PC-9 (cell line): ENCODE measurements at regions not wholly inside any gene's neighbourhood (a gene's known extent, or its start where the extent isn't known, plus 50 kb on each side); places are given as distances from the start of the nearest gene placed in this dataset.

Experiments
- BruUV-seq: library from RNA; stranded (reverse); fragments of 400-500 nt; replicated peaks from 2 replicates; lab custom pipeline; 2021; lab: Mats Ljungman, UMichigan
- CTCF ChIA-PET: fragments of 300-600 bp; sonication (Branson Sonifier 250); formaldehyde crosslinking; loops from one replicate; lab custom pipeline; 2022; ENCODE audit warnings: antibody characterized with exemption; lab: Charles Lee
- POLR2A ChIA-PET: fragments of 300-600 bp; sonication (Branson Sonifier 250); formaldehyde crosslinking; loops from one replicate; lab custom pipeline; 2022; ENCODE audit warnings: antibody characterized with exemption; ENCODE audit not compliant: unreplicated experiment; lab: Charles Lee
- DNase-seq, 2 experiments: peaks; one replicate each; pipeline versions ENCODE4 v3.0.0 to v3.0.0-alpha.2; 2015 to 2022; ENCODE audit warnings: mixed read lengths in 1 of 2
- H2AFZ ChIP-seq: fragments of 200-600 bp; sonication (generic); 2 replicates; pipeline ENCODE4 v1.8.1; 2017; ENCODE audit warnings: antibody characterized with exemption
- H3F3A ChIP-seq: fragments of 200-600 bp; sonication (generic); 2 replicates; pipeline ENCODE4 v1.8.1; 2017; ENCODE audit warnings: antibody characterized with exemption, mild to moderate bottlenecking, low read depth; ENCODE audit not compliant: insufficient read depth
- H3K27ac ChIP-seq: fragments of 200-600 bp; sonication (generic); 2 replicates; pipeline ENCODE4 v1.6.1; 2016; ENCODE audit warnings: mixed run types
- H3K27me3 ChIP-seq: fragments of 200-600 bp; sonication (generic); 2 replicates; pipeline ENCODE4 v1.6.1; 2016; ENCODE audit warnings: low read depth, mixed run types; ENCODE audit not compliant: insufficient read depth
- H3K36me3 ChIP-seq: fragments of 200-600 bp; sonication (generic); 2 replicates; pipeline ENCODE4 v1.6.1; 2016; ENCODE audit warnings: low read depth, mixed run types
- H3K4me1 ChIP-seq: fragments of 200-600 bp; sonication (generic); replicated peaks from 2 replicates; pipeline ENCODE4 v1.6.1; 2016; ENCODE audit warnings: mixed run types; ENCODE audit not compliant: insufficient read depth
- H3K4me2 ChIP-seq: fragments of 200-600 bp; sonication (generic); 2 replicates; pipeline ENCODE4 v1.6.1; 2017; ENCODE audit warnings: mixed run types
- H3K4me3 ChIP-seq: fragments of 200-600 bp; sonication (generic); 2 replicates; pipeline ENCODE4 v1.6.1; 2016; ENCODE audit warnings: mixed run types
- H3K79me2 ChIP-seq: fragments of 200-600 bp; sonication (generic); 2 replicates; pipeline ENCODE4 v1.6.1; 2017; ENCODE audit warnings: low read depth, mixed run types
- H3K9me2 ChIP-seq: fragments of 200-600 bp; sonication (generic); 2 replicates; pipeline ENCODE4 v1.8.1; 2017; ENCODE audit warnings: mild to moderate bottlenecking; ENCODE audit not compliant: insufficient read depth
- H3K9me3 ChIP-seq: fragments of 200-600 bp; sonication (generic); 2 replicates; pipeline ENCODE4 v1.8.1; 2016; ENCODE audit warnings: low read depth; ENCODE audit not compliant: insufficient read depth
- H4K20me1 ChIP-seq: fragments of 200-600 bp; sonication (generic); 2 replicates; pipeline ENCODE4 v1.8.1; 2017; ENCODE audit not compliant: insufficient read depth
- EZH2 ChIP-seq: fragments of 200-600 bp; sonication (generic); IDR thresholded peaks from 2 replicates; pipeline ENCODE4 v1.8.0; 2017; ENCODE audit warnings: antibody characterized with exemption, low read depth
- intact Hi-C: fragments of 100-400 bp; cut with micrococcal nuclease; formaldehyde crosslinking; loops from one replicate; pipeline ENCODE4 v1.10.0; 2022; ENCODE audit not compliant: unreplicated experiment
- TF ChIP-seq, protein P1 (sequence below): fragments of 200-600 bp; sonication (generic); conservative IDR thresholded peaks from 2 replicates; pipeline ENCODE4 v1.6.1; 2017; ENCODE audit warnings: mixed run types, antibody characterized with exemption, mild to moderate bottlenecking, moderate library complexity

DNA sequence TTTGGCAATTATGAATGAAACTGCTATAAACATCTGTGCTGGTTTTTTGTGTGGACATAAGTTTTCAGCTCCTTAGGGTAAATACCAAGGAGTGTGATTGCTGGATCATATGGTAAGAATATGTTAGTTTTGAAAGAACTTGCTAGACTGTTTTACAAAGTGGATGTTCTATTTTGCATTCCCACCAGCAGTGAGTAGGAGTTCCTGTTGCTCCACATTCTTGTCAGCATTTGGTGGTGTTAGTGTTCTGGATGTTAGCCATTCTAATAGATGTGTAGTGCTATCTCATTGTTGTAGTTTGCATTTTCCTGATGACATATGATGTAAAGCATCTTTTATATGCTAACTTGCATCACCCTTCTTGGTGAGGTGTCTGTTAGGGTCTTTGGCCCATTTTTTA lies 304.6 kb downstream of the NUP35 start:
- H3K27me3 ChIP-seq: no peaks in the 10 kb centered on the region
- intact Hi-C loops: no loop called here
- no peak for TF ChIP-seq EZH2
- TF ChIP-seq, protein P1, sequence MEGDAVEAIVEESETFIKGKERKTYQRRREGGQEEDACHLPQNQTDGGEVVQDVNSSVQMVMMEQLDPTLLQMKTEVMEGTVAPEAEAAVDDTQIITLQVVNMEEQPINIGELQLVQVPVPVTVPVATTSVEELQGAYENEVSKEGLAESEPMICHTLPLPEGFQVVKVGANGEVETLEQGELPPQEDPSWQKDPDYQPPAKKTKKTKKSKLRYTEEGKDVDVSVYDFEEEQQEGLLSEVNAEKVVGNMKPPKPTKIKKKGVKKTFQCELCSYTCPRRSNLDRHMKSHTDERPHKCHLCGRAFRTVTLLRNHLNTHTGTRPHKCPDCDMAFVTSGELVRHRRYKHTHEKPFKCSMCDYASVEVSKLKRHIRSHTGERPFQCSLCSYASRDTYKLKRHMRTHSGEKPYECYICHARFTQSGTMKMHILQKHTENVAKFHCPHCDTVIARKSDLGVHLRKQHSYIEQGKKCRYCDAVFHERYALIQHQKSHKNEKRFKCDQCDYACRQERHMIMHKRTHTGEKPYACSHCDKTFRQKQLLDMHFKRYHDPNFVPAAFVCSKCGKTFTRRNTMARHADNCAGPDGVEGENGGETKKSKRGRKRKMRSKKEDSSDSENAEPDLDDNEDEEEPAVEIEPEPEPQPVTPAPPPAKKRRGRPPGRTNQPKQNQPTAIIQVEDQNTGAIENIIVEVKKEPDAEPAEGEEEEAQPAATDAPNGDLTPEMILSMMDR: no peak
- H3K9me2 ChIP-seq: no peaks in the 10 kb centered on the region
- no peaks in the 10 kb centered on the region for H3K4me1 ChIP-seq
- H3K4me3 ChIP-seq: no peak overlapping the region
- no peaks in the 10 kb centered on the region for H4K20me1 ChIP-seq
- H3K79me2 ChIP-seq: no peaks in the 10 kb centered on the region
- H2AFZ ChIP-seq: no peak overlapping the region
- no peak overlapping the region for H3K4me2 ChIP-seq
- ChIA-PET POLR2A (no interaction called here), CTCF (no interaction called here)
- no peak for DNase-seq
- H3K36me3 ChIP-seq: no peaks in the 10 kb centered on the region
- H3K9me3 ChIP-seq: no peaks in the 10 kb centered on the region
- BruUV-seq: no TSS peak
- no peaks in the 10 kb centered on the region for H3F3A ChIP-seq
- H3K27ac ChIP-seq: no peak overlapping the region

GRCh38 chr2:183438541-183438940 lies 314.3 kb downstream of the NUP35 start:
- Histone ChIP-seq H3K27ac (no peak overlapping the region), H3K27me3 (no peaks in the 10 kb centered on the region), H3F3A (no peaks in the 10 kb centered on the region), H4K20me1 (no peaks in the 10 kb centered on the region), H2AFZ (0 out of 2 replicates have a peak overlapping the region, but pooled peaks have one; percentile 8), H3K4me1 (no peaks in the 10 kb centered on the region), H3K9me2 (no peaks in the 10 kb centered on the region; the same call in 1 of the 2 replicates), H3K4me3 (no peak overlapping the region), H3K9me3 (no peaks in the 10 kb centered on the region), H3K4me2 (no peak overlapping the region), H3K79me2 (no peaks in the 10 kb centered on the region), H3K36me3 (no peaks in the 10 kb centered on the region)
- DNase-seq: no peak
- intact Hi-C loops: no loop called here
- BruUV-seq: no TSS peak
- POLR2A ChIA-PET: no interaction called here
- CTCF ChIA-PET: no interaction called here
- no peak for TF ChIP-seq EZH2
- TF ChIP-seq, protein P1: no peak

DNA sequence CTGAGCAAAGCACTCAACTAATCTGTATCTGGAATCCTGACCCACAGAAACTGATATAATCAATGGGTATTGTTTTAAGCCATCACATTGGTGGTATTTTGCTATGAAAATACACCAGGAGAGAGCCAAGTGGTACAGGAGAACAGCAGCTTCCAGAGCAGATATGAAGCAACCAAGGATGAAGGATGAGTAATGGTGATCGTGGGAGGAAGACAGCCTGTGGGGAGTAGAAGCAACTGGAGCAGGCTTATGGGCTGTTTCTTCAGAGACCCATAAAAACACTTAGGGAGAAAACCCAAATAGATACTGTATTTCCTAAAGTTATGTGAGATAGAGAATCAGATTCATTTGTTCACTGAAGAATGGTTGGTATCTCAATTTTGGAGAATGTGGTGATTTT lies 330.8 kb downstream of the NUP35 start:
- Histone ChIP-seq H3K27me3 (no peaks in the 10 kb centered on the region), H3K4me3 (no peak overlapping the region), H3K79me2 (no peaks in the 10 kb centered on the region), H3K9me2 (no peaks in the 10 kb centered on the region), H3K36me3 (no peaks in the 10 kb centered on the region), H4K20me1 (no peaks in the 10 kb centered on the region), H2AFZ (no peak overlapping the region), H3K27ac (no peak overlapping the region), H3K9me3 (no peaks in the 10 kb centered on the region), H3F3A (no peaks in the 10 kb centered on the region), H3K4me1 (no peaks in the 10 kb centered on the region), H3K4me2 (no peak overlapping the region)
- DNase-seq: no peak
- no peak for TF ChIP-seq EZH2
- TF ChIP-seq, protein P1: no peak
- POLR2A ChIA-PET: no interaction called here
- intact Hi-C loops: no loop called here
- CTCF ChIA-PET: no interaction called here
- no TSS peak for BruUV-seq
